HG02610 (cell line): ENCODE measurements at regions not wholly inside any gene's neighbourhood (a gene's known extent, or its start where the extent isn't known, plus 50 kb on each side); places are given as distances from the start of the nearest gene placed in this dataset.

Experiments
- ATAC-seq: cut with Tn5 transposase; IDR thresholded peaks from one replicate; pipeline ENCODE4 v1.9.1; 2021; ENCODE audit warnings: mild to moderate bottlenecking, moderate library complexity; ENCODE audit not compliant: unreplicated experiment

GRCh38 chr10:24008164-24009091, 200.5 kb upstream of the KIAA1217 start:
- no peak for ATAC-seq

- ATAC-seq = no peak
Measured at GRCh38 chr10:24009115-24009514, 199.8 kb upstream of the KIAA1217 start.

GRCh38 chr10:24009736-24010135, 199.2 kb upstream of the KIAA1217 start:
- no peak for ATAC-seq

DNA sequence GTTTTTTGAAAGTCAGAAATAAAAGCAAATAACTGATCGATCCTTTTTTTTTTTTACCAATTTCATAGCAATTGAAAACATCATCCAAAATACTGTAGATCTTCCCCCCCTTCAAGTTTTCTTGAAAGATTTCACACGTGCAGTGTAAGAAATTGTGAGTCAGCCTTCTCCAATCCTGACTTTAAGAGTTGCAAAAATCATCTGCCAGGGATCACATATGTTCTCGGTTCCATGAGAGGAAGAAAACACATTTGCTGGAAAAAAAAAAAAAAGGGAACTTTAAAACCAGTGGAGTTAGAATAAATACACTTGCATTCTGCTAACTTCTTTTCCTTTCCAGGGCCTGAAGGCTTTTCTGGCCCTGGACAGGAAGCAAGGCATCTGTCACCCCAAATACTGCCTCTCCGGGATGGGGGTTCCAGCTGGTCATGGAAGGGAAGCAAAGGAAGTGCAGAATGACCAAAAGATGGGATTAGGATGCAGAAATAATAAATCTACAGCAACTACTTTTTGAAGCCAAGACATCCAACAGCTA, 198.4 kb upstream of the KIAA1217 start:
- ATAC-seq = no peak

DNA sequence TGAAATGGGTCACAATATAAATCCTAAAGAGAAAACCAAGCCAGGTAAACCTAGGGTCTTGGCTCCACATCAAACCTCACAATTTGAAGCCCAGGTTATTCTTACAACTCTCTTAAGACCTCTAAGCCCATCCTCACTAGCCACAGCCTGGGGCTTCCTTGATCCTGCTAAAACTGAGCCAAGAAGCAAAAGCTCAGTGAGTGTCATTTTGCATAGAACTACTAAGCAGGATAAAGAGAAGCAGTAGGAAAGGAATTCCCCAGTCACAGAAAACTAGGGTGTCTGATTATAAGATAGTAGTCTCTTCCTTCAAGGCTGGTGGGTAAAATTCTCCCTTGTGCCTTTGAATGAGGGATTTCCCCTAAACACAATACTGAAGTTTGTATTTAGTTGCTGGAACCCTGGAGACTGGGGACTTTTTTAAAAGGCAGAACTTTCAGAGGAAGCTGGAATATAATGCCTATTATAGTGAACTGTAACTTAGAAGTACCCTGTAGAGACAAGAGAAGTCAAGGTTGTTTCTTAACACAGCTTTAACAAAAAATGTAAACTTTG, 196.6 kb upstream of the KIAA1217 start:
- ATAC-seq = no peak

DNA sequence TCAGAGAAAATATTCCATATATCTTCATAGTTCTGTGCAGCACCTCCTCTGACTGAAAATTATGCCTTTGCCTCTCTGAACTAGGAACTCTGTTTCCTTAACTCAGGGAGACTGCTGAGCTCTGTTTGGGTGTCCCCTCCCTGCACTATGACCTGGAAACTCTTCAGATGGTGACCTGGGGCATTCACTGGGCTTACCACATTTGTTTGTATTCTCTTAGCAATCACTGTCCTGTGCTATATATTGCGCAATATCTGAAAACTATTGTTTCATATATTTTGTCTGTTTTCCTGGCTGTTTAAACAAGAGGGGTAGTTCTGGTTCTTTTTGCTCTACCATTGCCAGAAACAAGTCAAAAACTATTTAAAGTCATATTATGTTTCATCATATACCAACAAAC, 181.8 kb upstream of the KIAA1217 start:
- no peak for ATAC-seq

DNA sequence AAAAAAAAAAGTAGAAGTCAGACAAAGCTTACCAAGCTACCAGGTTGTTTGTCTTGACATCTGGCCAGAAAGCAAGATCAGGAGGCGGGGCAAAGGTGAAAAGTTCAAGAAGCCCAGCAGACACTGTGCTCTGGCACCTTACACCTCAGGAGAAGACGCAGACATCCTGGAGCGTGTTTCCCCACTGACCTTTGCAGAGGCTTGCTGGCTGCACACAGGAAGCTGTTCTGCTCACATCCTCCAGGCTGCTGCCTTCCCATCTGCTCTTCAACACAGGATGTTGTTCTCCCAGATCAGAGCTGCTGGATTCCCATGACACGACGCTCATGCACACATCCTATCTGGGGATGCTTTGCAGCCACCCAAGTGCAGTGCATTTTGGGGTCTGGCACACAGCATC, 174.4 kb upstream of the KIAA1217 start:
- no peak for ATAC-seq

GRCh38 chr10:24035761-24036160, 173.2 kb upstream of the KIAA1217 start:
- ATAC-seq = no peak

DNA sequence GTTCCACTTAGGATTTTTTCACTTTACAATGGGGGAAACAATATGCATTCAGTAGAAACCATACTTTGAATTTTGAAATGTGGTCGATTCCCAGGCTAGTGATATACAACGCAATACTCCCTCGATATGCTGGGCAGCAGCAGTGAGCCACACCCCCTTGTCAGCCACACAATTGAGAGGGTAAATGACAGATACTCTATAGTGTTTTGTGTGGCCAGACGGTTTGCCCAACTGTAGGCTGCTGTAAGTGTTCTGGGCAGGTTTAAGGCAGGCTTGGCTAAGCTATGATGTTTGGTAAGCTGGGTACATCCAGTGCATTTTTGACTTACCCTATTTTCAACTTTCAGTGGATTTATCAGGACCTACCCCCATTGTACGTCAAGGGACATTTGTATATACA, 169.6 kb upstream of the KIAA1217 start:
- ATAC-seq = no peak

DNA sequence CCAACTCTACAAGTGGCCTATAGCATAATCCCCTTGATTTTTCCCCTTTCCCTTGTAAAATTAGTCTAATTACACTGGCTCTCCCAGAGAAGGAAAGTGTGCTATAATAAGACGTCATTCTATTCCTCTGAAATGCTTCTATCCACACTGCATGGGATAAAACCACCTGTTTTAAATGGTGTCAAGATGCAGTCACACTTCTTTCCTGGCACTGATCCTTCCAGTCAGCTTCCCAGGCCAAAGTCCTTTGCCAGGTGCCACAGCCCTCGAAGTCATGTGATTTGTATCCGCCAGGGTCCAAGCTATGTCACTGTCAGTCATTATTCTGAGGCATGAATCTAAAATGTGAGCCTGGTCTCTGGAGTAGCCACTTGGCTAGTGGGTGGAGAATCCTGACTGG, 169.0 kb upstream of the KIAA1217 start:
- no peak for ATAC-seq

- no peak for ATAC-seq
Measured at GRCh38 chr10:24041034-24041433, 167.9 kb upstream of the KIAA1217 start.

DNA sequence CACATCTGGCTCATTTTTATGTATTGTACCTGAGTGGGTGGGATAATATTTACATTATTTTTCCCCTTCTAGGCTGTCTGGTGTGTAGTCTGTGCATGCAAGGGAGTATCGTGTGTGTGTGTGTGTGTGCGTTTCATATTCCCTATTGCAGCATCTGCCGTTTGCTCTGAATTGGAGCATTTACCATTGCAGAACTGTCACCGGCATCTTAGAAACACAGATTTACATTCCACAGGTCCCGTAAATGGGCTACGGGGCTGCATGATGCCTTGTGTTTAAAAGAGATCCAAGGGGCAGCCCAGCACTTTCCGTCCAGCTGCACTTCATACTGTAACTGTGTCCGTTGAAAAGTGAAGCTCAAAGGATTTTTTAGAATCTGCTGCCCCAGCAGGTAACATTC, 167.1 kb upstream of the KIAA1217 start:
- ATAC-seq = no peak

GRCh38 chr10:24042884-24043283, 166.1 kb upstream of the KIAA1217 start:
- no peak for ATAC-seq

DNA sequence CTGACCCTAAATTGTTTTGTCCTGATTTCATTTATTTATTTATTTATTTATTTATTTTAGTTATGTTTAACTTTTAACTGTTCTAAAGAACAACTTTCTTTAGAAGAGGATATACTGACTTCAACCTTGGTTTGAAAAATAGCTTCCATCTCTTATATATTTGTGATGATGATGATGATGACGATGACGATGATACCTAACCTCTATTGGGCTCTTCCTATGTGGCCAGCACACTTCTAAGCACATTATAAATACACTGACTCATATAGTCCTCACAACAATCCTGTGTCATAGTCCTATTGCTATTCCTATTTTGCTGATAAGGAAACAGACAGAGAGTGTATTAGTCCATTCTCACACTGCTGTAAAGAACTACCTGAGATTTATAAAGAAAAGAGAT, 162.9 kb upstream of the KIAA1217 start:
- no peak for ATAC-seq

- ATAC-seq = no peak
Measured at GRCh38 chr10:24047176-24047575, 161.8 kb upstream of the KIAA1217 start.

GRCh38 chr10:24054421-24054820, 154.5 kb upstream of the KIAA1217 start:
- no peak for ATAC-seq

DNA sequence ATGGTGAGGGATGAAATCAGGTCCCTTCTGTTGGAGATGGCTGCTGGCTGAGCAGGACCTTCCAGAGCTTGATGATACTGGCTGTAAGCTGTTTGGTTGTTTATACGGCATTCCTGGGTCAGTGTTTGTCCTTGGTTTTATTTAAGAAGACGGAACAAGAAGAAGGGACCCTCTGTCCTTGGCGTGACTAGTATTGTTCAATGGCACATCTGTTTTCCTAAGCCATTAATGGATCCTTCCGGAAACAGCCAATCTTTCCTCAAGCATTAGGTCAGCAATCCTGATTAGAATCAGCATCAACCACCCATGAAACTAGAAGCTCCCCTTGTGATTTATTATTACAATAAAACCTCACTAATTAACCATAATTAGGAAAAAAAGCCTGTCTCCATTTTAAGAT, 128.7 kb upstream of the KIAA1217 start:
- ATAC-seq = no peak

DNA sequence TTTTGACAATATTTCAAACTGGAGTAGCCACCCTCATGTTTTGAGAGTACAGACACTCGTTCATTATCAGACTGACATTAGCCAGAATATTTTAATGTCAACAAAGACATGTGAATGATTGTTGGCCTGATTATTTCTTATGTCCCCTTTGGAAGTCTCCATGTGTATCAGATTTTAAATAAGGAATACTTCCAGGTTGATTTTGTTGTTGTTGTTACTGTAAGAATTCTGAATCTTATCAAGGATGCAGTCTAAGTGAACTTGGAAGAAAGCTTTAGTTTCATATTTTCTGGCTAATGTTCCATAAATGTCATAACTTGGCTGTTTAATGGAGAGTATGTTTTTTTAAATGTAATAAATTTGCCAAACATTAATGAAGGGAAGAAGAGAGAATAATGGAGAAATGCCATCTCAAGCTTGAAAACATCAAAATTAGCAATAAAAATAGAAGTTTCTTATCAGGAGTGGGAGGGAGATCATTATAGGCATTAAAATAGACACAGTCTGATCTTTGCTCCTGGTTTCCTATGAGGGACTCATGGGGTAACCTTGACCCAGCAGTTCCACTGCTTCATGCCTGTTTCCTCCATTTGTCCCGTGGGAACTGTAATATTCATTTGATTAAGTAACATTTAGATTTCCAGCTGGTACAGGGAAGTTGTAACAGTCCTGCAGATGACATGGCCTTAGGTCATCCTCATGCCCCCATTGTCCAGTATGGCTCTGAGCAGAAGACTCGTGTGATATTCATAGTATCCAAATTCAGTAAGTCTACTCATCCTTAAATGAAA, 122.4 kb upstream of the KIAA1217 start:
- no peak for ATAC-seq

- no peak for ATAC-seq
Measured at GRCh38 chr10:24091256-24091655, 117.7 kb upstream of the KIAA1217 start.

DNA sequence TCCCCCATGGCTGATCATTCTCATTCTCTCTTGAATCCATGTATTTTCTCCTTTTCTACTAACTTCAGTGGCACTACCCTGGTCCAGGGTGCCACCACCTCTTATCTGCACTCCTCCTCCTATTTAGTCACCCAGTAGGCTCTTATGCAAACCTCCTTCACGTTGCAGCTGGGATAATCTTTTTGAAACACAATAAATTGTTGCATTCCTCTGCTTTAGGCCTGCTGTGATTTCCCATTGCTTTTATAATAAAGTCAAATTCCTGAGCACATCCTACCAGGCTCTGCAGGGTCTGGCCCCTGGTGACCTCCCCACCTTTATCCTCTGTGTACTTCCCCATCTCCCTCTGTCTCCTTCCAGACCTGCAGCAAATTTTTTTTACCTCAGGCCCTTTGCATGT, 112.7 kb upstream of the KIAA1217 start:
- no peak for ATAC-seq

DNA sequence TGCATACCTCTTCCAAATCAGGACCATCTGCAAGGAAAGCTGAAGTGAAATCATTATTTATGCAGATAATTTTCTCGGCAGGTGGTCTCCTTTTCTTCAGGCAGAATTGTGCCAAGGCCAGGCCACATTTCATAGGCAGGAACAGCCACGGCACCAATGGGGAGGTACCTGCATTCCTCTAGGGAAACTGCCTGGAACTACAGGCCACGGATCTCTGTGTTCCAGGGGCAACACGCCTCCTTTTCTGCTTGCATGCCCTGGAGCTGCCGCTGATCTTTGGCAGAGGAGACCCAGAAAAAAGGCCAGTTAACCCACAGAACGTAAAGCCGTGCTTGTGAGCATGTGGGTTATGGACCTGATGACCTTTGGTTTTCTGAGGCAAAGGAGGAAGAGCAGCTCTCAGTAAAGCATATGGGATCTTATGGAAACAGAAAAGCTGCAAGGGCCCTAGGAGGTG, 111.2 kb upstream of the KIAA1217 start:
- no peak for ATAC-seq
